ENCODE measurements at regions not wholly inside any gene's neighbourhood (a gene's known extent, or its start where the extent isn't known, plus 50 kb on each side); places are given as distances from the start of the nearest gene placed in this dataset.

DNA sequence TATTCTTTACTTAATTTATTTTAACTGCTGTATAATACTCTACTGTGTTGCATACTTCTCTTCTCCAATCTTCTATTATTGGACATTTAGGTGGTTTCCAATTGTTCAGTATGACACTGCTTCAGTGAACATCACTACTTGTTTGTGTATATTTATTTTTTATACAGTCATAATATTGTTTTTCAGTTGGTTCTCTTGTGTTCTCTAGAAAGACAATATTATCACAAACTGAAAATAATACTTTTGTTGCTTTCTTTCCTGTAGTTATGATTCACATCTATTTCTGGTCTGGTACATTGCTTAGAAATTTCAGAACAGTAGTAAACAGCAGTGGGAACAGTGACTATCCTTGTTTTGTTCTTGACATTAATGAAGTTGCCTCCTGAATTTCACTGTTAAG lies 62.8 kb upstream of the GTSF1L start:
- TF ChIP-seq GATA2 (IDR thresholded peaks at IDR 0.05; ENCODE audit: low read depth, low read length) (no peak), GATA3 (IDR thresholded peaks at IDR 0.05; ENCODE audit: low read depth, low read length) (no peak)
